HL-60 (cell line): ENCODE measurements at regions not wholly inside any gene's neighbourhood (a gene's known extent, or its start where the extent isn't known, plus 50 kb on each side); places are given as distances from the start of the nearest gene placed in this dataset.

Source experiments
- DNase-seq, 2 experiments: peaks; one replicate each; pipeline ENCODE4 v3.0.0-alpha.2; 2010 to 2020; ENCODE audit warnings: low read depth in 1 of 2, low spot score in 1 of 2
- H3K27ac ChIP-seq: fragments of 250-450 bp; sonication (Bioruptor Pico); replicated peaks from 2 replicates; pipeline ENCODE4 v1.5.1; 2020; ENCODE audit warnings: mild to moderate bottlenecking, moderate library complexity
- H3K27me3 ChIP-seq: fragments of 250-450 bp; sonication (Bioruptor Pico); 2 replicates; pipeline ENCODE4 v1.5.1; 2021; ENCODE audit warnings: mild to moderate bottlenecking, moderate library complexity; ENCODE audit not compliant: insufficient read depth, poor library complexity, severe bottlenecking
- H3K4me3 ChIP-seq: replicated peaks from 2 replicates; pipeline ENCODE4 v1.5.1; 2011; ENCODE audit warnings: mild to moderate bottlenecking, control low read depth, low read length; ENCODE audit not compliant: insufficient read depth
- GABPA ChIP-seq: IDR thresholded peaks from 2 replicates; pipeline ENCODE4 v1.6.1; 2012; ENCODE audit warnings: low read depth
- POLR2AphosphoS5 ChIP-seq: IDR thresholded peaks from 2 replicates; pipeline ENCODE4 v1.6.1; 2012; ENCODE audit warnings: low read depth
- REST ChIP-seq: IDR thresholded peaks from 2 replicates; pipeline ENCODE4 v1.6.1; 2012; ENCODE audit warnings: low read depth; ENCODE audit not compliant: insufficient replicate concordance
- SPI1 ChIP-seq: IDR thresholded peaks from 2 replicates; pipeline ENCODE4 v1.6.1; 2012; ENCODE audit warnings: low read depth, mild to moderate bottlenecking, borderline replicate concordance
- TF ChIP-seq, protein P1 (sequence below): IDR thresholded peaks from one replicate; pipeline ENCODE4 v1.5.1; 2011; ENCODE audit warnings: low read length, control low read depth, inconsistent platforms; ENCODE audit not compliant: insufficient read depth

GRCh38 chr9:28899926-28900325 is 1326.6 kb upstream of the C9orf72 start:
- TF ChIP-seq GABPA (no peak), REST (no peak), SPI1 (no peak), POLR2AphosphoS5 (no peak)
- TF ChIP-seq, protein P1, sequence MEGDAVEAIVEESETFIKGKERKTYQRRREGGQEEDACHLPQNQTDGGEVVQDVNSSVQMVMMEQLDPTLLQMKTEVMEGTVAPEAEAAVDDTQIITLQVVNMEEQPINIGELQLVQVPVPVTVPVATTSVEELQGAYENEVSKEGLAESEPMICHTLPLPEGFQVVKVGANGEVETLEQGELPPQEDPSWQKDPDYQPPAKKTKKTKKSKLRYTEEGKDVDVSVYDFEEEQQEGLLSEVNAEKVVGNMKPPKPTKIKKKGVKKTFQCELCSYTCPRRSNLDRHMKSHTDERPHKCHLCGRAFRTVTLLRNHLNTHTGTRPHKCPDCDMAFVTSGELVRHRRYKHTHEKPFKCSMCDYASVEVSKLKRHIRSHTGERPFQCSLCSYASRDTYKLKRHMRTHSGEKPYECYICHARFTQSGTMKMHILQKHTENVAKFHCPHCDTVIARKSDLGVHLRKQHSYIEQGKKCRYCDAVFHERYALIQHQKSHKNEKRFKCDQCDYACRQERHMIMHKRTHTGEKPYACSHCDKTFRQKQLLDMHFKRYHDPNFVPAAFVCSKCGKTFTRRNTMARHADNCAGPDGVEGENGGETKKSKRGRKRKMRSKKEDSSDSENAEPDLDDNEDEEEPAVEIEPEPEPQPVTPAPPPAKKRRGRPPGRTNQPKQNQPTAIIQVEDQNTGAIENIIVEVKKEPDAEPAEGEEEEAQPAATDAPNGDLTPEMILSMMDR: no peak
- Histone ChIP-seq H3K4me3 (no peak overlapping the region), H3K27ac (no peak overlapping the region), H3K27me3 (no peaks in the 10 kb centered on the region)
- DNase-seq: no peak

DNA sequence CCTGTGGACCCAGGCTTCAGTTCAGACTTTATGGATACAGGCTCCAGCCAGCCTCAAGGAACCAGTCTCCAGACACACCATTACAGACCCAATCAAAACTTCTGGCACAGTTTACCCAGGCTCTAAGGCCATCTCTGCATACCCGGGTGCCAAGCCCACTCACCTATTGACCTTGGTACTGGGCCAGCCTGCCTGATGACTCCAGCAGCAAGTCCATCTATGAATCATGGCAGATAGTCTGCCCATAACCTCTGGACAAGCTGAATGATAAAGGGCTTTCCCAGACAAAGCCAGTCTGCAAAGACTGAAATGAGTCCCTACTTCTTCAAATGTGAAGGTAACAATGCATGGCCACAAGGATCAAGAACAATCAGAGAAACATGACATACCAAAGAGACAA is 1327.1 kb upstream of the C9orf72 start:
- Histone ChIP-seq H3K4me3 (no peak overlapping the region), H3K27me3 (no peaks in the 10 kb centered on the region), H3K27ac (no peak overlapping the region)
- no peak for TF ChIP-seq REST
- no peak for TF ChIP-seq SPI1
- DNase-seq: no peak

DNA sequence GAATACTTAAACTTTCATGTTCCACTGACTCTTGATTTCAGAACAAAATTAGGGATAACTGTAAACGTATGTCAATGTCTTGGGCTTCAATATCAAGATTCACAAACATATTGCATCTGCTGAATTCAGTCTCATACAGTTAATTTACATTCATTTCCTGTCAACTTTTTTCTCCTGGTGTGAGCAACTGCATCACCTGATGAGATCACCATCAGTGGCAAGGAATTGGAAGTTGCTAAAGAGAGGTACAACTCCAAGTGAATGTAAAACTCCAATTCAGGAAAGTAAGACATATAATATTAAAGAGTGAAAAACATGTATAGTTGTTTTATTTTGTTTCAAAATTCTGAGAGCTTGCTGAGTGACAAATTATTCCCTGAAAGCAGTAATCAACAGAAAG is 1336.2 kb upstream of the C9orf72 start:
- H3K4me3 ChIP-seq: no peak overlapping the region
- no peak for TF ChIP-seq GABPA
- TF ChIP-seq POLR2AphosphoS5: no peak
- no peak for TF ChIP-seq REST
- no peak for TF ChIP-seq SPI1
- TF ChIP-seq, protein P1: no peak
- H3K27ac ChIP-seq: no peak overlapping the region
- DNase-seq: no peak
- no peaks in the 10 kb centered on the region for H3K27me3 ChIP-seq

DNA sequence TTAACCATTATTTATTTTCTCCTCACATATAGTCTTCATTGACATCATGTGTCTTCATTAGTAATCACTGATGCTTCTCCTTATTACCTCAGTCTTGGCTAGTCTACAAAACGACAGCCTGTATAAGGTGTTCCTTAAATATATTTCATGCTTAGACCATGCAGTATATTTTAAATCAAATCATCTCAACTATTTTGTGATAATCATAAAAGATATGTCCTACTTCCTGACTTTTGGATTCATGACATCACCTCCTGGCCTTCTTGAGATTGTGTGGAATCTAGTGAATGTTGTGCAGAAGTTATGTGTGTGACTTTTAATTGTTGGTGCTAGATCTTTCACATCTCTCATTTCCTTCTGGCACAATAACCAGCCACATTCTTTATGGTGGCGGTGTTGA is 1339.3 kb upstream of the C9orf72 start:
- DNase-seq: no peak

More for the DNA sequence above, 1339.3 kb upstream of the C9orf72 start:
- no peak for TF ChIP-seq POLR2AphosphoS5
- no peak for TF ChIP-seq REST
- TF ChIP-seq, protein P1: no peak
- H3K27ac ChIP-seq: no peak overlapping the region
- no peaks in the 10 kb centered on the region for H3K27me3 ChIP-seq
- H3K4me3 ChIP-seq: no peak overlapping the region
